CD4-positive, alpha-beta T cell (primary cell): ENCODE measurements at regions not wholly inside any gene's neighbourhood (a gene's known extent, or its start where the extent isn't known, plus 50 kb on each side); places are given as distances from the start of the nearest gene placed in this dataset.
"Not testable (repeated sequence)": the region's sequence is repeated elsewhere in the genome, so short reads cannot be mapped to it uniquely, and the experiment has no call there.

ENCODE experiments used
- ATAC-seq: fragments of 200-7000 bp; cut with Tn5 transposase; one replicate; pipeline ENCODE4 v1.10.0; 2022; ENCODE audit warnings: mild to moderate bottlenecking; ENCODE audit not compliant: poor library complexity
- CTCF ChIA-PET: fragments of 350-600 bp; sonication (Branson Sonifier 250); formaldehyde crosslinking; loops from one replicate; lab custom pipeline; 2021; ENCODE audit warnings: antibody characterized with exemption, inconsistent platforms; lab: Charles Lee
- POLR2A ChIA-PET: fragments of 350-600 bp; sonication (Branson Sonifier 250); formaldehyde crosslinking; loops from one replicate; lab custom pipeline; 2021; ENCODE audit warnings: antibody characterized with exemption, inconsistent platforms; lab: Charles Lee
- DNase-seq, 14 experiments: peaks; one replicate each; pipeline ENCODE4 v3.0.0-alpha.2; 2013 to 2020; ENCODE audit warnings: mixed read lengths in 2 of 14
- H3K27ac ChIP-seq, 2 donors: one replicate each; pipeline versions ENCODE4 v1.5.1 to v1.7.0; 2013; ENCODE audit warnings: low read length in 2 of 2, low read depth in 1 of 2, mild to moderate bottlenecking in 1 of 2
- H3K27me3 ChIP-seq, 2 experiments: 1 replicate in 1 of 2; 2 replicates in 1 of 2; pipeline versions ENCODE4 v1.6.1 to v1.7.0; 2013; ENCODE audit warnings: low read length in 2 of 2, control low read depth in 1 of 2, mild to moderate bottlenecking in 1 of 2, moderate library complexity in 1 of 2; ENCODE audit not compliant: insufficient read depth in 2 of 2, control insufficient read depth in 1 of 2
- H3K36me3 ChIP-seq: one replicate; pipeline ENCODE4 v1.6.1; 2013; ENCODE audit warnings: low read length, control low read depth; ENCODE audit not compliant: insufficient read depth
- H3K4me1 ChIP-seq: one replicate; pipeline ENCODE4 v1.6.1; 2013; ENCODE audit warnings: low read length, control low read depth; ENCODE audit not compliant: insufficient read depth
- H3K4me3 ChIP-seq: one replicate; pipeline ENCODE4 v1.5.1; 2013; ENCODE audit warnings: mild to moderate bottlenecking, low read length, moderate library complexity
- H3K9me3 ChIP-seq, 2 experiments: 1 replicate in 1 of 2; 2 replicates in 1 of 2; pipeline versions ENCODE4 v1.6.1 to v1.7.0; 2013; ENCODE audit warnings: low read length in 2 of 2, mild to moderate bottlenecking in 2 of 2, control low read depth in 1 of 2, moderate library complexity in 1 of 2; ENCODE audit not compliant: control insufficient read depth in 1 of 2, insufficient read depth in 1 of 2
- H3K27ac Mint-ChIP-seq: one replicate; pipeline ENCODE4 v1.8.0; 2020; ENCODE audit warnings: mixed read lengths
- H3K27me3 Mint-ChIP-seq: one replicate; pipeline ENCODE4 v1.8.0; 2021; ENCODE audit warnings: mixed read lengths
- H3K36me3 Mint-ChIP-seq: one replicate; pipeline ENCODE4 v1.8.0; 2021; ENCODE audit warnings: low read depth, mixed read lengths
- H3K4me1 Mint-ChIP-seq: one replicate; pipeline ENCODE4 v1.8.0; 2021; ENCODE audit warnings: low read depth, mixed read lengths
- H3K4me3 Mint-ChIP-seq: one replicate; pipeline ENCODE4 v1.8.0; 2020; ENCODE audit warnings: mild to moderate bottlenecking, mixed read lengths
- H3K9me3 Mint-ChIP-seq: one replicate; pipeline ENCODE4 v1.8.0; 2020; ENCODE audit warnings: mixed read lengths
- CTCF ChIP-seq: fragments of 200-600 bp; IDR thresholded peaks from one replicate; pipeline ENCODE4 v1.8.0; 2022; ENCODE audit warnings: antibody characterized with exemption, mild to moderate bottlenecking
- intact Hi-C, 2 experiments: fragments of 100-400 bp; cut with DNase I in 1 of 2; cut with micrococcal nuclease in 1 of 2; formaldehyde crosslinking; loops; one replicate each; pipeline versions ENCODE4 v1.15.1 to v1.9.0; 2023 to 2025; cut with DNase I, micrococcal nuclease

DNA sequence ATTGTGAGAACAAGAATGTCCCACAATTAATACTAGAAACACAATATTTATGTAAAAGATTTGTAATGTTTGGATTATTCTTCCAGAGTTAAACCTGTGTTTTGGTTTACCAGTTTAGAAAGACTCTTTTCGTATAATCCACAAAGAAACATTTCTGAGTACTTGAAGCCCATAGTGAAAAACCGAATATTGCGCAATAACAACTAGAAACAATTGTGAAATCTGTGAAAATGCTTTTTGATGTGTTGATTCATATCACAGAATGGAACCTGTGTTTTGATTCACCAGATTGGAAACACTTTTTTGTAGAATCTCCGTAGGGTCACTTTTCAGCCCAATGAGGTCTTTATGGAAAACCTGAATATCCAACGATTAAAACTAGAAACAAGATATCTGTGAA, 386.2 kb downstream of the PRDM9 start:
- no peak for TF ChIP-seq CTCF
- no peaks in the 10 kb centered on the region for H3K27me3 Mint-ChIP-seq
- ATAC-seq: no peak
- no peak overlapping the region for H3K27ac ChIP-seq
- no peaks in the 10 kb centered on the region for H3K9me3 ChIP-seq
- no peaks in the 10 kb centered on the region for H3K27me3 ChIP-seq
- CTCF ChIA-PET: no interaction called here
- no peak overlapping the region for H3K4me3 ChIP-seq
- no peaks in the 10 kb centered on the region for H3K36me3 Mint-ChIP-seq
- H3K4me1 Mint-ChIP-seq: no peaks in the 10 kb centered on the region
- no peaks in the 10 kb centered on the region for H3K36me3 ChIP-seq
- POLR2A ChIA-PET: no interaction called here
- no peak overlapping the region for H3K4me3 Mint-ChIP-seq
- peaks cover 8% of the 10 kb centered on the region for H3K9me3 Mint-ChIP-seq
- no peaks in the 10 kb centered on the region for H3K4me1 ChIP-seq
- no peak overlapping the region for H3K27ac Mint-ChIP-seq
- no peak for DNase-seq
- intact Hi-C loops: no loop called here

GRCh38 chr5:23895614-23896013, 388.2 kb downstream of the PRDM9 start:
- no peak for TF ChIP-seq CTCF
- no peak overlapping the region for H3K27ac ChIP-seq
- no peak for DNase-seq
- H3K4me1 ChIP-seq: no peaks in the 10 kb centered on the region
- POLR2A ChIA-PET: no interaction called here
- intact Hi-C loops: no loop called here
- H3K4me1 Mint-ChIP-seq: no peaks in the 10 kb centered on the region
- H3K27ac Mint-ChIP-seq: no peak overlapping the region
- no peaks in the 10 kb centered on the region for H3K27me3 ChIP-seq
- no peaks in the 10 kb centered on the region for H3K9me3 ChIP-seq
- peaks cover 8% of the 10 kb centered on the region for H3K9me3 Mint-ChIP-seq
- H3K4me3 Mint-ChIP-seq: no peak overlapping the region
- no peak for ATAC-seq
- no peaks in the 10 kb centered on the region for H3K36me3 Mint-ChIP-seq
- CTCF ChIA-PET: no interaction called here
- no peaks in the 10 kb centered on the region for H3K36me3 ChIP-seq
- no peak overlapping the region for H3K4me3 ChIP-seq
- no peaks in the 10 kb centered on the region for H3K27me3 Mint-ChIP-seq

DNA sequence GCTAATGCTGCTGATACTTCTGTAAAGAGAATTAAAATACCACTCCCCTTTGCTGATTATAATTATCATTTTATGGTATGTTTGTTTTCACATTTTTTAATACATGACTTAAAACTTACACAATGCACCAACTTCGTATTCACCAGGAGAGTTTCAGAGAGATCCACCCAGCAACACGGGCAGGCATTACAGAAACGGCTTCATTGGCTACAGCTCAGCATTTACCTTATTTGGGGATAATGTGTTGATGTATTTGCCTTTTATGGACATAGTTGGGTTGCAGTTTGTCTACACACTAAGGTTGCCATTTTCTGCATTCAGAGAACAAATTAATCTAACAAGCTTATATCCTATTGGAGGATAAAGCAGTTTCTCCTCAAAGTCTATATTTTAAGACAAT, 423.6 kb downstream of the PRDM9 start:
- ATAC-seq (no peak), DNase-seq (no peak)
- no peak overlapping the region for H3K4me3 Mint-ChIP-seq
- H3K9me3 Mint-ChIP-seq: peaks cover 7% of the 10 kb centered on the region
- H3K27ac Mint-ChIP-seq: no peak overlapping the region
- H3K27ac ChIP-seq: no peak overlapping the region
- ChIA-PET POLR2A (no interaction called here), CTCF (no interaction called here)
- TF ChIP-seq CTCF: no peak
- intact Hi-C loops: no loop called here
- H3K4me3 ChIP-seq: no peak overlapping the region
- H3K9me3 ChIP-seq: peaks cover 5 to 6% of the 10 kb centered on the region in 2 experiments
- H3K27me3 Mint-ChIP-seq: no peaks in the 10 kb centered on the region
- no peaks in the 10 kb centered on the region for H3K36me3 ChIP-seq
- H3K4me1 Mint-ChIP-seq: no peaks in the 10 kb centered on the region
- no peaks in the 10 kb centered on the region for H3K27me3 ChIP-seq
- no peaks in the 10 kb centered on the region for H3K4me1 ChIP-seq
- no peaks in the 10 kb centered on the region for H3K36me3 Mint-ChIP-seq

DNA sequence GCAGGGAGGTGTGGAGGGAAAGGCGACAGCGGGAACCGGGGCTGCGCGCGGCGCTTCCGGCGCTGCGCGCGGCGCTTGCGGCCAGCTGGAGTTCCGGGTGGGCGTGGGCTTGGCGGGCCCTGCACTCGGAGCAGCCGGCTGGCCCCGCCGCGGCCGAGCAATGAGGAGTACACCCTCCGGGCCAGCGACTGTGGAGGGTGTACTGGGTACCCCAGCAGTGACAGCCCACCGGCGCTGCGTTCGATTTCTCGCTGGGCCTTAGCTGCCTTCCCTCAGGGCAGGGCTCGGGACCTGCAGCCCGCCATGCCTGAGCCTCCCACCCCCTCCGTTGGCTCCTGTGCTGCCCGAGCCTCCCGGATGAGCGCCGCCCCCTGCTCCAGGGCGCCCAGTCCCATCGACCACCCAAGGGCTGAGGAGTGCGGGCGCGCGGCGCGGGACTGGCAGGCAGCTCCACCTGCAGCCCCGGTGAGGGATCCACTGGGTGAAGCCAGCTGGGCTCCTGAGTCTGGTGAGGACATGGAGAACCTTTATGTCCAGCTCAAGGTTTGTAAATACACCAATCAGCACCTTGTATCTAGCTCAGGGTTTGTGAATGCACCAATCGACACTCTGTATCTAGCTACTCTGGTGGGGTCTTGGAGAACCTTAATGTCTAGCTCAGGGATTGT, 444.0 kb downstream of the PRDM9 start:
- peak in 3 of 14 experiments; percentile 14 to 73 (median 29) for DNase-seq
- peak overlapping the region; percentile 70 for H3K27ac Mint-ChIP-seq

More for the DNA sequence above, 444.0 kb downstream of the PRDM9 start:
- peak overlapping the region; percentile 60 for H3K4me3 ChIP-seq
- ATAC-seq: peak; percentile 54
- H3K9me3 ChIP-seq: peaks cover 0 to 16% of the 10 kb centered on the region in 2 experiments
- H3K27ac ChIP-seq, H3K27me3 ChIP-seq, intact Hi-C loops, POLR2A ChIA-PET, H3K4me1 Mint-ChIP-seq, H3K36me3 ChIP-seq, CTCF ChIA-PET, H3K4me1 ChIP-seq, H3K27me3 Mint-ChIP-seq, H3K36me3 Mint-ChIP-seq: not testable (repeated sequence)
- Mint-ChIP-seq H3K9me3 (peaks cover 27% of the 10 kb centered on the region), H3K4me3 (peak overlapping the region; percentile 88)
